GM10266 (cell line): ENCODE measurements at regions not wholly inside any gene's neighbourhood (a gene's known extent, or its start where the extent isn't known, plus 50 kb on each side); places are given as distances from the start of the nearest gene placed in this dataset.

Source experiments
- DNase-seq: peaks from one replicate; pipeline ENCODE4 v3.0.0; 2012; ENCODE audit errors: extremely low spot score
- CTCF ChIP-seq: IDR thresholded peaks from 2 replicates; pipeline ENCODE4 v1.5.1; 2012; ENCODE audit warnings: mild to moderate bottlenecking, low read depth; ENCODE audit not compliant: control insufficient read depth, insufficient read depth; ENCODE audit errors: missing control alignments

GRCh38 chr18:50473881-50474280, 86.0 kb upstream of the MAPK4 start:
- no peak for DNase-seq
- TF ChIP-seq CTCF = no peak

GRCh38 chr18:50475538-50476193, 84.2 kb upstream of the MAPK4 start:
- no peak for DNase-seq
- TF ChIP-seq CTCF = no peak

GRCh38 chr18:50492097-50492496, 67.8 kb upstream of the MAPK4 start:
- no peak for TF ChIP-seq CTCF
- no peak for DNase-seq

GRCh38 chr18:50494569-50494968, 65.3 kb upstream of the MAPK4 start:
- TF ChIP-seq CTCF = no peak
- no peak for DNase-seq

GRCh38 chr18:50506362-50506761, 53.5 kb upstream of the MAPK4 start:
- no peak for DNase-seq
- TF ChIP-seq CTCF = no peak

GRCh38 chr18:50507120-50507590, 52.7 kb upstream of the MAPK4 start:
- peak; percentile 49 for TF ChIP-seq CTCF
- peak; percentile 28 for DNase-seq

GRCh38 chr18:50508228-50508627, 51.7 kb upstream of the MAPK4 start:
- DNase-seq = no peak
- TF ChIP-seq CTCF = no peak
